NCI-H1436 (cell line): ENCODE measurements at regions not wholly inside any gene's neighbourhood (a gene's known extent, or its start where the extent isn't known, plus 50 kb on each side); places are given as distances from the start of the nearest gene placed in this dataset.
"Not testable (repeated sequence)": the region's sequence is repeated elsewhere in the genome, so short reads cannot be mapped to it uniquely, and the experiment has no call there.

ENCODE experiments used
- DNase-seq: peaks from one replicate; lab custom pipeline; 2025; lab: John Stamatoyannopoulos, UW

DNA sequence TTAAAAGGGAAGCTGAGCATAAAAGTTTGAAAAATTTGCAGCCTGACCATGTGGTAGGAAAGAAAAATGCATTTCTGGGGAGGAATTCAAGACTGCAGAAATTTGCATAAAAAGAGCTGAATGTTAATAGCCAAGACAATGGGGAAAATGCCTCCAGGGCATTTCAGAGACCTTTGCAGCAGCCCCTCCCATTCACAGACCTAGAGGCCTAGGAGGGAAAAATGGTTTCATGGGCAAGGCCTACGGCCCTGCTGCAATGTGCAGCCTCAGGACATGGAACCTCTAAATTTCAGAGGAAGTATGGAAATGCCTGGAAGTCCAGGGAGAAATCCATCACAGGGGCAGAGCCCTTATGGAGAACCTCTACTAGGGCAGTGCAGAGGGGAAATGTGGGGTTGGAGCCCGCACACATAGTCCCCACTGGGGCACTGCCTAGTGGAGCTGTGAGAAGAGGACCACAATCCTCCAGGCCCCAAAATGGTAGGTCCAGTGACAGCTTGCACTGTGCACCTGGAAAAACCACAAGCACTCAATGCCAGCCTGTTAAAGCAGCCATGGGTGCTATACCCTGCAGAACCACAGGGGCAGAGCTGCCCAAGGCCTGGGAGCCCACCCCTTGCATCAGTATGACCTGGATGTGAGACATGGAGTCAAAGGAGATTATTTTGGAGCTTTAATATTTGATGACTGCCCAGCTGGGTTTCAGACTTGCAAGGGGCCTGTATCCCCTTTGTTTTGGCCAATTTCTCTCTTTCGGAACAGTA is 243.8 kb downstream of the DNAJB9 start:
- DNase-seq = no peak

DNA sequence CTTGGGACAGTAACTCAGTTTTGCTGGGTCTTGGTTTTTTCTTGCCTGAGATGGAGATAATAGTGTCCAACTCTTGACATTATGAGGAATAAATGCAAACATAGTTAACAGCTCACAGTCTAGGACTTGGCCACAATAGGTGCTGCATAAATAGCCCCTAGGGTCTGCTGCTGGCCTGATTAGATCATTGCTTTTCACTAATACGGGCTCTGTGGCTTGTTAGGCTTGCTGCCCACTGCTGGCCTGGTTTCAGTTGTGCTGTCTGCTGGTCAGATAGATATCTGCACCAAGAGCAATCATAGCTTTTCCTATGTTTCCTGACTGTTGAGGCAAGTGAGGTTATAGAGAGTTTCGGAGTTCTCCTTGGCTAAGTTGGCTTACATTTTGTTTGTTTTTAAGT is 246.1 kb downstream of the DNAJB9 start:
- no peak for DNase-seq

DNA sequence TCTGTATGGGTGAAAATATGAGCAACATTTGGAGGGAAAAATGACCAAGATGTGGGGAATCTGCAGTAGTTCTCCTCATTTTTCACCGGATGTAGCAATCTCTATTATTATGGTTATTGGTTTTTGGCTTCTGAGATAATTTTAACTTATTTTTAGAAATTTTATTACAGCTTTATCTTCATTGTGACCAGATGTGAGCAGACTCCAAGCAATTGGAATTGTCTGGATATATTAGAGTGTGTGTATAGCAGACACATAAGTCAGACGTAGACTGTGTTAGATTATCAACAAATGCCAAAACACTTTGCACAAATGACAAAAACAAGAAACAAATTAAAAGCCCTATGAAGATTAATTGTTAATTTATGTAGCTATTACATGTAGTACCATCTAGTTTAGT is 249.1 kb downstream of the DNAJB9 start:
- no peak for DNase-seq

DNA sequence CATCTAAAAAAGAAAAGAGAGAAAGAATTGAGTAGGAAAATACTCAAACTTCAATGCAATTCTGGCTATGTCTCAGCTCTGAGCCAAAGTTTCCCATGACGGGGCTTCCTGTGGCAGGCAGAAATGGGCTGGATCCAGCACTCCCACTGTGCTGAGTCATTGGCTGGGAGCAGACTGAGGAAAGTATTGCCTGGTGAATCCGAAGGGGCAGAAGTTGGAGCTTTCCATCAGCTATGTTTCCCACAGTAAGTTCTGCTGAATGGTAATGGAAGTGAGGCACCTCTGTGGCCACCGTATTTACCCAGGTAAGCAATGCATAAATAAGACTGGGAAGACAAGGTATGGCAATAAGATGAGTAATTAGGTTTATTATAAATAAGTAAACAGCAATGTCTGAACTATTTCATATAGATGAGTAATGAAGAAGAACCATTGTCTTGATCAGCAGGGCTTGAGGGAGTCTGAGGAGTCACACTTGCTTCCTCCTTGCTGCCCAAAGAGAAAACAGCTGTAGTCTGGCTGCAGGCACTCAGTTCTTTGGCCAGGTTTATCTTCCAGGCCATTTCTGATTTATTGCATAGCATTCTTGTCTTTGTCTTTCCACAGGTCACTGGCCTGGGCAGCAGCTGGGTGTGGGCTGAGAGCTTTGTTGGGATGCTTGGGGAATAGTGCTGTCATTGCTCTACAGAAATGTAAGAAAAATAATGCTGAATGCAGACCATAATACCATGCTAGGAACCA is 255.3 kb downstream of the DNAJB9 start:
- no peak for DNase-seq

DNA sequence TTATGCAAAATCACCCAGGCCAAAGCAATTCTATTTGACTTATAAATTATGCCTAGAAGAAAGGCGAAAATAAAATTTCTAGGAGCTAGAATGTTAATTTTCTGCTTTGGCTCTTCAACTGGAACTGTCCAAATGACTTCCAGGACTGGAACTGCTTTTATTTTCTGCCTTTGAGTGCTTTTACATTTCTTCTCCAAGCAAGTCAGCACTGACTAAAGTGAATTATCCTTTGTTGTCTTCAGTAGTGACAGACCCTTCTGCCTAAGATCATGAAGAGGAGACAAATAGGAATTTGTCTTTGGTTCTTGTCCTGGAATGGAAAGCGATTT is 255.9 kb downstream of the DNAJB9 start:
- no peak for DNase-seq

DNA sequence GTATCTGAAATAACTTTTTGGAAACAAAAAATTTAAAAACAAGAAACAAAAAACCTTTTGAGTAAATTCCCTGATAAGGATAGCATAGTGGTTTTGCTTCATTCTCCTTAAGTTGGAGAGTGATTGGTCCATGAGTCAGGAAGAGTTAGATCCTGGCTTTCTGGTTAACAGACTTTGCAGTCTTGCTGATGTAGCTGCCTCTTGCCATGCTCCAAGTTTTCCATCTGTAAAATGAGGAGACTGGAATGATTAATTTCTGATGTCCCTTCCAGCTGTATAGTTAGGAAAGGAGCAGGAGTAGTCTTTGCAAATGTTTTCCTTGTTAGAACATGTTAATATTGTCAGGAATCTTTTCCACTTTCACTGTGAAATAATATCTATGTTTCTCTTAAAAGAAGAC is 266.6 kb downstream of the DNAJB9 start:
- no peak for DNase-seq

DNA sequence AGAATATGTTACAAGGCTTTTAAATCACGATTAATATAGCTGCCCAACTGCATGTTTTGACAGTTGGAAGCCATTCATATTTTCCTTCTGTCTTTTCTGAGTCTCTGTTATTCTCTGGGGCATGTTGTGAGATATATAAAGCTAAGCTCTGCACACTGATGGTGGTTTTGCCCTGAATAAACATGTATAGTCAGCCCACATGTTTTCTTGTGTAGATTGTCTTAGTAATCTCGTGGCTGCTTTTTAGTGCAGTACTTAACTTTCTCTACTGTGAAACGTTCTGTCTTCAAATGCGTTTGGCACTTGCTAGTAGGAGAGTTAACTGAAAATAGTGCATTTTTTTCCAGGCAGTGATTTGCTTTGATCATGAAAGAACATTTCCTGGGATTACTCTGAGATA is 268.5 kb downstream of the DNAJB9 start:
- no peak for DNase-seq

DNA sequence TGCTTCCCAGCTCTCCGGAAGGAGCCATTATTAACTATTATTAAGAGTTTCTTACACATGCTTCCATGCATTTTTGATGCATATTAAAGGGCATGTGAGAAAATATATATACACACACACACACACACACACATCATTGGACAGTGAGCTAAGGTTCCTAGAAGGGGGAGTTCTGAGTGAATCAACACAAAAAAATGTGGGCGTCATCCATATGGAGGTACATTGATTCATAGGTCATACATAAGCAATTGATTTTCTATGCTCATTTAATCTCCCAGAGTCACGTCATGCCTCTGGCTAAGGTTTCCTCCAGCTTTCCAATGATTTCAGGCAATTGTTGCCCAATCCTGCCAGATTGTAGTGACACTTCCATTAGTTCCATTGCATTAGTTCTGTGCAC is 269.4 kb downstream of the DNAJB9 start:
- no peak for DNase-seq

DNA sequence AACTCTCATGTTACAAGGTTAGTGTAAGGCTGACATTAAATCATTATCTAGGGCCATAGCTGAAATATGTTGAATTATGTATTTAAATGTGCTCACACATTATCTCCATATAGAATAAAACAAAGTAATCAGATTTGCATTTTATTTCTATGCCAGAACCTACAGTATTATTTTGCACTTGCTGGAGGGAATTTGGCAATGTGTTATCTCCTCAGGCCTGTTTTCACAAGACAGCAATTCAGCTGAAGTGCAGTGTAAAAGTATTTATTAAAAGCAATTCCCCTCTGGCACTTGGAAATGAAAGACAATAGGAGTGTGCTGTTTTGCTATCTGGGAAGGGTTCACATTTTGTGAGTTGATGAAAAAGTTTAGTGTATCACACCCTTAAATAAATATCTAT is 276.3 kb downstream of the DNAJB9 start:
- DNase-seq = no peak

DNA sequence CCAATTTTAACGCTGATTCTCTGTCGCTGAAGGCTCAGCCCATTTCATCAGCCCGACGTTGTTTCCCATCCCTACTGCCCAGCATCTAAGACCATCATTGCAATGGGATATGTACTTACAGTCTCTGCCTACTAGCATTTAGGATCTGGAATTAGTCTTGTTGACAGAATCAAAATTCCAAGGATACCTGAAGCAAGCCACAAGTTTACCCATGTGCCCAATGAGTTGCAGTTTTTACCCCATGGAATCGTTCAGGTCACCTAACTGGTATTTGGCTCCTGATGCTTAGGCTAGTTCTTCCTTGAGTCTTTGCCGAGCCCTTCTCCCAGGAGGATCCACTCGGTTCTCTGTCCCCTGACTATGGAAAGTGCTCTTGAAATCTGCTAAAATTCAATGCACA is 276.8 kb downstream of the DNAJB9 start:
- DNase-seq = no peak

DNA sequence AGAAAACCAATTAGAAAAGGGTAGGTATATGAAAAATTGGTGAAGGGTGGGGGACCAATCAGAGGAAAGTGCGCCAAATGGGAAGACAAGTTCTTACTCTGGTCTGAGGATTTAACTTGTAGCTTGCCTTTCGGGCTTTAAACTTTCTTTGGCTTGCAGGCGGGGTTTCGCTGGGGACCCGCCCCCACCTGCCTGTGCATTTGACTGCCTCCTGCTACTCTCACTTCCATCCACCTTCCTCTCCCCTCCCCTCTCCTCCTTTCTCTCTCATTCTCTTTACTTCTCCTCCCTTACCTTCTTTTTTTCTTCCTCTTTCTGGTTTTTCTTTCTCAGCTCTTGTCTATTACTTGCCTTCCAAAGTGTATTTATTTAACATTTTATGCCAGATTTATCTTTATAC is 278.8 kb downstream of the DNAJB9 start:
- no peak for DNase-seq

DNA sequence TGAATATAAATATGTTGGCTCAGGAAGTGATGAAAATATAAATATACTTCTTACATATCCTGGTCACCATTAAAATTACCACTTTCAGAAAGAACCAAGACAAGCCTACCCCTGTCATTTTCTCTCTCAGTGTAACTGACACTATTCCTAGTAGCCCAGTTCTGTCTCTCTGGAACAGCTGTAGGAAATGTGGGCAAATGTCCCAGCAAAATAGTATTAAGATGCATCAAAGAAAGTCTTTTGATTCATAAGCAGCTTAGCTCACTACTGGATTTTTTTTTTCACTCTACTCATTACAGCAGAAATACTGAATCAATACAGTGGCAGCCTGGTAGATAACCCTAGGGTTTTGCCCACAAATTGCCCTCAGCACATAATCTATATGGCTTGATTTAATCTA is 290.9 kb downstream of the DNAJB9 start:
- DNase-seq = no peak

DNA sequence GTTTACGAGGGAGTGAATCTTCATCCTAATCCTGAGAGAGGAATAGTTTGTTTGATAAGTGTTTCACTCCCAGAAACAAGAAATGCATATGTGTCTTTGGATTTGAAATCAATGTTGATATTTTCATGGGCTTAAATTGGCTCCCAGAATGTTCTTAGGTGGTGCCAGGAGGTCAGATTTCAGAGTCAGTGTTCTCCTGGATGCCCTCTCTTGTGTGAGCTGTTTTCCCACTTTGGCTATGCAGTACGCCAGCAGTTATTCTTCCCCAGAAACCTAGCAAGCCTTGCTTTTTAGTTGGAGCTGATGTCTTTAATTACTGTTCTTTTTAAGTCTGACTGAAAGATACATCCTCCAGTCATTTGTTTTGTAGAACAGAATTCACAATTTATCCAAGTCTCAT is 291.4 kb downstream of the DNAJB9 start:
- DNase-seq = no peak

DNA sequence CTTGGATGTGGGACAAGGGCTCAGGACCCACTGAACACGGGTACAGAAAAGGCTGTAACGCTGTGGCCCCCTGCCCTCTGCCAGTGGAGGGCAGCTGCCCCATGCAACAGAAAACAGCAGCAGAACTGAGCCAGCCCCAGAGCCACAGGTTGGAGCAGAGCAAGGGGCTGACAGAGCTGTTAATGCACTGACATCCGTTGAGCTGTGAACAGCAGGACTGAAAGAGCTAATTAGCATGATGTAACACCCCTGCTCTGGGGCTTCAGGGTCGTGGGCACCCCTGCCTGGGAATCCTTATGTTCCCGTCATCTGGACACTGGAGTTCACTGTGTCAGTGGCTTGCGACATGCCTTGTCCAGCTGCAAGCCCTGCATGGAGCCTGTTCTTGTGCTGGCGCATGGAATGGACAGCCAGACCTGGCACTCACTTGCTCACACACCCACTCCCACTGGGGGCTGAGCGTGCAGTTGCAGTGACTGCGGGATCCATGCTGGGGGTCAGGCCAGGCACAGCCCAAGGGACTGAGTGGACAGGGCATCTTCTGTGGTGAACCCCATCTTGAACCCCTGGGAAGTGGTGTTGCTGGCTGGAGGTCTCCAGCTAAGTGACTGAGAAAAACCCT is 293.7 kb downstream of the DNAJB9 start:
- DNase-seq = no peak

DNA sequence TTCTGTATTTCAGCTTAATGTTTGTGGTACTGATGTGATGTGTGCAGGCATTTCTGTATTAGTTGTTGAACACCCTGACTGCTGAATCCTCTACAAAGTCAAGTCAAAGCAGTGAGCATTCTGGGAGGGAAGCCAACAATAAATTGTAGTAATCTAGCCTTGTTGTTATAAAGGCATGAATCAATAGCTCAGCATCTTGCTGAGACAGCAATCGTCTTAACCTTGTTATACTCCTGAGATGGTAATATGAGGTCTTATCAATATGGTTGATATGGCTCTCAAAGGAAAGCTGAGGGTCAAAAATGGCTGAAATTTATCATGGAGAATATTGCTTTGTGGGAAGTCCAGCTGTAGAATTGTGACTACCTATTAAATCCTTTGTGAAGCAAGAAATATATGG is 299.4 kb downstream of the DNAJB9 start:
- DNase-seq = no peak

DNA sequence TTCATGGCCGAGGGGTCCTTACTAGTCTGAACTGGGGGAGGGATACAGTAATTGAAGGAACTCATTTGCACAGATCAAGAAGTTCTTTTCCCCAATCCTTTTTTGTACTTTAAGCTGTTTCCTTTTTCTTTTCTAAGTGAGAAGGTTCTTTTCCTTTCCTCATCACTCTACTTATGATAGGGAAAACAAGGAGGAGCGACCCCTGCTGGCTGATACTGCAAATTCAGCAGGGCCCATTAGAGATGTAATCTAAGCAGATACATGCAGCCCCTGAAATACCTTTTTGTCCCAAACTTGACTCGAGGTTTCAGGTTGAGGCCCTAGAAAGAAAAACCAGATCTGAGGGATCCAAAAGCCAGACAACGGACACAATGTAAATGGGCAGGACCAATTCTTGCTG is 305.5 kb downstream of the DNAJB9 start:
- DNase-seq = no peak

DNA sequence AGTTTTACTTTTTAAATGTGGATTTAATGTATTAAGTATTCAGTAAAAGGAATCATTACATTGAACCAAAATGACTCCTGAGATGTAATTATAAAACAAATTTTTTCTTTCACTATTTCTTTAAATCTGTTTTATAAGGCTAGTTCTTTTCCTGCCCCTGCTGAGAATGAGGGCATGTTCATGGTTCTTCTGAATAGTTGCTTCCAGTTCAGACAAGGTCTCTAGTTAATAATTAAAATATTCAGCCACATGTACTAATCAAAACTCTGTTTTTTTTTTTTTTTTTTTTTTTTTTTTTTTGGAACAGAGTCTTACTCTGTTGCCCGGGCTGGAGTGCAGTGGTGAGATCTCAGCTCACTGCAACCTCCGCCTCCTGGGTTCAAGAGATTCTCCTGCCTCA is 321.2 kb downstream of the DNAJB9 start:
- no peak for DNase-seq

DNA sequence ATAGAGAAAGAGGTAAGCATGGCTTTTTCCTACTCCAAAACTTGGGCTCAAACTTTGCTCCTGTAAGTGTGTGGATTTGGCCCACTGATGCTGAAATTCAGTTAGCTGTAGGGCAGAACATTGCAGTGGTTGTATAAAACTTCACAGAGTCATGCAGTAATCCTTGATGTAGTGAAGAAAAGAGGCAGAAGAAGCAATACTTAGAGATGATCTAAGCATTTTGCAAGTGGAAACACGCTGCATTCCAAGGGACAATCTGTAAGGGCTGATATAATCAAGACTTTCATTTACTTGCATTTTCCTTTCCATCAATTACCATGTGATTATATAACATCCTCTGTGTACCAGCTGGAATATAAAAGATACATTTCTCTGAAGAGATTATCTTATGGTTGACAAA is 338.8 kb downstream of the DNAJB9 start:
- DNase-seq = no peak

DNA sequence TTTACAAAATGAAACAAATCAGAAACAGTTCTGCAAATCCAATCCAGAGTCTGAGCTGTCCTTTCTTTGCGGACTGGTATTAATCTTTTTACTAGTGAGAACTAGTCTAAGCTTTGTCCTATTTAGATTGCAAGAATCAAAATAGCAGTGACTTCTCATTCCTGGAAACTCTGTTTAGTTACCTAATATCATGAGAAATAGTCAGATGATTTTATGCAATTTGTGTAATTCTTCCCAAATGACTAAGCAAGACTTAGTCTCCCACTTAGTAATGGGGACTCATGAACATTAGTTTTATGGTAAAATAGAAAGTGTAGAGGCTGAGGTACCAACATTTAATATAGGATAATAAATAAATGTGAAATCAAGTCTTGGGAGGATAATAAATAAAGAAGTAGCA is 341.3 kb downstream of the DNAJB9 start:
- DNase-seq = no peak

DNA sequence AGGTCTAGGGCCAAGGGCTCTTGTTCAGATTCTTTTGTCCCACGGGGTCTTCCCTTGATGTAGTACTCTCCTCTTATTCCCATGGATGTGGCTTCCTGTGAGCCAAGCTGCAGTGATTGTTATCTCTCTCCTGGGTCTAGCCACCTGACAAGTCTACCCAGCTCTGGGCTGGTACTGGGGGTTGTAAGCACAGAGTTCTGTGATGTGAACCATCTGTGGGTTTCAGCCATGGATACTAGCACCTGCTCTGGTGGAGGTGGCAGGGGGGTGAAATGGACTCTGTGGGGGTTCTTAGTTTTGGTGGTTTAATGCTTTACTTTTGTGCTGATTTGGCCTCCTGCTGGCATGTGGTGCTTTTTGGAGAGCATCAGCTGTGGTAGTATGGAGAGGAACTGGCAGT is 350.8 kb downstream of the DNAJB9 start:
- no peak for DNase-seq

DNA sequence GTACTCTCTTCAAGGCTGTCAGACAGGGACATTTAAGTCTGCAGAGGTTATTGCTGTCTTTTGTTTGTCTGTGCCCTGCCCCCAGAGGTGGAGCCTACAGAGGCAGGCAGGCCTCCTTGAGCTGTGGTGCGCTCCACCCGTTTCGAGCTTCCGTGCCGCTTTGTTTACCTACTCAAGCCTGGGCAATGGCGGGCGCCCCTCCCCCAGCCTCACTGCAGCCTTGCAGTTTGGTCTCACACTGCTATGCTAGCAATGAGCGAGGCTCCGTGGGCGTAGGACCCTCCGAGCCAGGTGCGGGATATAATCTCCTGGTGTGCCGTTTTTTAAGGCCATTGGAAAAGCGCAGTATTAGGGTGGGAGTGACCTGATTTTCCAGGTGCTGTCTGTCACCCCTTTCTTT is 373.4 kb downstream of the DNAJB9 start:
- DNase-seq = not testable (repeated sequence)

DNA sequence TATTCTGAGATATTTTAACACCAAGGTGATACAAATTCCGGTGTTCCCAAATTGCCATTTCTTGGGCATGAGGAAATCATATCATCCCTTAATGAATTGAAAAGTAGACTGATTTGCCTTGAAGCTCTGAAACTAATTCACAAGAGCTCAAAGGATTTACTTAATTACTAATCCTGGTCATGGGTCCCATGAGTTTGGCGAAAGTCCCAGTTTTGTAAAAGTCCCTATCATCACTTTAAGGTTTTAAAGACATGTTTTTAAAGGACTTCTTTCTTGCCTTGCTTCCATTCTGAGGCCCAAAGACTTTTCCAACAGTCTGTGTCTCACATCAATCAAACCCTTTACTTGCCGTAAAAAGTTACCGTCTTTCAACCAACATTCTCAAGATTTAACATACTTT is 377.9 kb downstream of the DNAJB9 start:
- no peak for DNase-seq

DNA sequence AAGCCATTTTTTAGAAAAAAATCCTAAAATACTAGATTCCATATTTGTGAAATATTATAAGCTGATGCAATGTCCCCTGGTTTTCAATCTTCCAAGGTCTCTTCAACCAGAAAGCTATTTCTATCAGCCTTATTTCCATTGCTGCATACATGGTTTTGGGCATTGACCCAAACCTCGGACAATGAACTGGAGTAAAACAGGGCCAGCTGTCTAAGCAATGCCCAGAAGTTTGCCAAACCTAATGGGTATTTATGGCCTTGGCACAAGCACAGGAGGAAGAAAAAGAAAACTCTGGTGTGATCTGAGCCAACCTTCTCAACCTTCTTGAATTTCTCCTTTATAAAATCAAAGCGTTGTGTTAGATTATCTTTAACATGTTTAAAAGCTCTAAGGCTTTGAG is 402.3 kb downstream of the DNAJB9 start:
- no peak for DNase-seq

DNA sequence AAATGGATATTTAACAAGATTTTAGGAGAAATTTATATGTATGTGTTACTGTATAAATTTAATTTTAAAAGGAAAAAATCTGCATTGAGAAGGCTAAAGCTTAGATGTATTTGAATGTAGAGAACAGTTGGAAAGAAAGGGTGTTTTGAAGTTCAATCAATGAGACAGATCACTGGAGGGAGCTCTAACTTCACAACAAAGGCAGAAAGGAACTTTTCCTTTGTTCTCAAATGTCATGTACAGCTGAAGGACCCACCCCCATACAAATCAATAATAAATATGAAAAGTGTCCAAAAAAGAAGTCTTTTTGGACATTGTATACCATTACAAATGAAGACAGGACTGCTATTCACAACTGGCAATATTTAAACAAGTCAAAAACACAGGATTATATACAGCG is 403.4 kb downstream of the DNAJB9 start:
- no peak for DNase-seq
